ENCODE measurements at regions not wholly inside any gene's neighbourhood (a gene's known extent, or its start where the extent isn't known, plus 50 kb on each side); places are given as distances from the start of the nearest gene placed in this dataset.
A peak's percentile ranks its signal among the peaks of the same experiment; 100 is the strongest.
"Not testable (repeated sequence)": the region's sequence is repeated elsewhere in the genome, so short reads cannot be mapped to it uniquely, and the experiment has no call there.

DNA sequence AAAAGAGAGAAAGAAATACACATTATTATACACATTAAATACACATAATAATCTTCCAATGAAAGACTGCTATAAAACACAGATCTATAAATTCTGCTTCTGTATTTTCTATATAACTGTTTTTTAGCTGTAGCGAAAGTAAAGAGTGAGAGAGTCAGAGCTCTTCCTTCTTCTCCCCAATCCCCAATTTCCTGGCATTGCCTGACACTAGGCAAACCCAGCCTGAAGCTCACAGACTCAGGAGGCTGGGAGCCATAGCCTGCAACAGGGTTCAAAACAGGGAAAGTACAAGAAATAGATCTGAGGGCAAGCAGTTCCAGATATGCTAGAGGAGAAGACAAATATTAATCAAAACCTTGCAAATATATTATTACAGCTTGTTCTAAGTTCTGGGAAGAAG, 201.6 kb downstream of the HNRNPD start:
- no peak for DNase-seq

DNA sequence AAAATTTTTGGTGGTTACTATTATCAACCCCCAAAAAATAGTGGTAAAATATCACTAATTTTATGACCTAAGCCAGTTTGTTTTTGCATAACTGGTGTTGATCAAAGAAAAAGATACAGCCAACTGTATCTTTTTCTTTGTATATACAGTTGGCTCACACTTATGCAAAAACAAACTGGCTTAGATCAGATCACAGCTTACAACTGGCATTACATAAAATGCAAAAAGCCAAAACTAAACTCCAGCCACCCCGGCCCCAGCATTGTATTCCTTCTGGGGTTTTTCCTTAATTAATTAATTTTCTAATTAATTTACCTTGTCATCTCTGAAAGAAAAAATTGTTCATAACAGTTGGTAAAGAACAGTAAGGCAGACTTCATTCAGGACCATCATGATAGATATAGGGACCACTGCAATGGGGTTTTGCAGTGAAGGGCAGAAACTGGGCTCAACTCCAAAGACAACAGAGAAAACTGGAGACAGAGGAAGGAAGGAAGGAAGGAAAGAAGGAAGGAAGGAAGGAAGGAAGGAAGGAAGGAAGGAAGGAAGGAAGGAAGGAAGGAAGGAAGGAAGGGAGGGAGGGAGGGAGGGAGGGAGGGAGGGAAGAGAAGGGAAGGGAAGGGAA, 202.1 kb downstream of the HNRNPD start:
- DNase-seq: no peak

DNA sequence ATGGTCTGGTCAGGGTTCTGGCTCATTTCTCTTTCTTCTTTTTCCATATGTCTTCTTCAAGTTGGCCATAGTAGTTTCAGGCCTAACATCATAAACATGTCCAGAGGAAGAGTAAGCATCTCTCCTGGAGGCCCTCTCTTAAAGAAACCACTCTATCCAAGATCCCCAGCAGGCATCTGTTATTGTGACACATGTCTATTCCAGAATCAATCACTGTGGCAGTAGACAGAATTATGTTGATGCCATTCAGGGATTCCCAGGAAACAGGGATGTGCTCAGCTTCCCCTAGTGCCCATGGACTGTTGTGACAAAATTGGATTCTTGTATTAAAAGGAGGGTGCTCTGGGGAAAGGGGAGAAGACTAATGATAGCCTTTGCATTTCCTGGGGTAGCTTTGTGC, 224.0 kb downstream of the HNRNPD start:
- no peak for DNase-seq

DNA sequence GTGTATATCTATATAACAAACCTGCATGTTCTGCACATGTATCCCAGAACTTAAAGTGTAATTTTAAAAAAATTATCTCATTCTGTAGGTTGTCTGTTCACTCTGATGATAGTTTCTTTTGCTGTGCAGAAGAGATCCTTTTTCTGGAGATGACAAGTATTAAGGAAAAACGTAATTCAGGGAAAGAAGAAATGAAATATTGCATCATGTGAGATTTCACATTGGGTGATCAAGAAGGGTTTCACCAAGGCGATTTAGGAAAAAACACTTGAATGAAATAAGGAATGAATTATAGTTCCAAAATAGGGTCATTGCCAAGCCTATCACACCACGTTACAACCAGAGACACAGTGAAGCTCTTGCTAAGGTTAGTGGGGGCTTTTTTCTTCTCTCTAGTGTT, 227.9 kb downstream of the HNRNPD start:
- DNase-seq: no peak

DNA sequence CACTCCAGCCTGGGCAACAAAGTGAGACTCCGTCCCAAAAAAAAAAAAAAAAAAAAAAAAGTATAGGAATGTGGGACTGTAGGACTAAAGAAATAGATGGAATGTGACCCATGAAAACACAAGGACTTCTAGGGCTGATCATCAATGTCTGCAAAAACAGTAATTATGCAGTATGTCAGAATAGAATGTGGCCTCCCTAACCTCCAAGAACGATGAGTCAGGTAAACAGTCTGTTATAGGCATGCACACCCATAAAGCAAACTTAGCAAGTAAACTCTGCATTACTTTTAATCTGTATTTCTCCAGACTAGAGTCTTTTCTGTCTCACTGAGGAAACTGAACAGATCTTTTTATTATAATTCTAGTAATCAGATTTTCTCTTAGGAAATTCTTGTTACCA, 233.4 kb downstream of the HNRNPD start:
- DNase-seq: no peak

DNA sequence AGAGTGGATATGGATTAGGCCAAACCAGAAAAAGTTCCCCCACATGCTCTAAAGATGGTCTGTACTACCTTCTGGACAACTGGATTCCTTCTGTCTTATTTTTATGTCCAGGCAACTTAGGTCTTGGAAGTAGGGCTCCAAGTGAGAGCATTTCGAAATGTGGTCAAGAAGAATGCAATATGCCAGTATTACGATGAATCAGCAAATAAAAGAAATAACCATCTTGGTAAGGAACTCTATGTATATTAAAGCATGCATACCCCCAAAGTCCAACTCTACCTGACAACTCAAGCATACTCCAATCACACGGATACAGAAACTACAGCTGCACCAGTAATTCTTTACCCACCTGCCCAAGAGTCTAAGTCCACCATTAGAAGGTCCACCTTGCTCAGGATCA, 234.5 kb downstream of the HNRNPD start:
- no peak for DNase-seq

DNA sequence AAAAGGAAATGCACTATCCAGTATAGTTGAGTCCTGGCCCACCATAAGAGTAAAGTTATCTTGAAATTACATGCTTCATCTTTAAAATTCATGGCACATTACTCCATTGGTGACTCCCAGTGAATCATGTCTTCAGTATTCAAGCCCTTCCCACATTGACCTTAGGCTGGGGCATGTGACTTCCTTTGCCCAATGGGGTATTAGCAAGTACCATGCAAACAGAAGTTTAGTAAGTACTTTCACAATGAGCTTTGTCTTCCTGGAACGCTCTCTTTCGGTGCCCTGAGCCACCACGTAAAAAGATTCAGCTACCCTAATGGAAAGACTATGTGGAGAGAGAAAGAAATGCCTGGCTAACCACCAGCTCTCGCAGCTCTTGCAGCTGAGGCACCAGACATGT, 235.4 kb downstream of the HNRNPD start:
- DNase-seq: no peak

DNA sequence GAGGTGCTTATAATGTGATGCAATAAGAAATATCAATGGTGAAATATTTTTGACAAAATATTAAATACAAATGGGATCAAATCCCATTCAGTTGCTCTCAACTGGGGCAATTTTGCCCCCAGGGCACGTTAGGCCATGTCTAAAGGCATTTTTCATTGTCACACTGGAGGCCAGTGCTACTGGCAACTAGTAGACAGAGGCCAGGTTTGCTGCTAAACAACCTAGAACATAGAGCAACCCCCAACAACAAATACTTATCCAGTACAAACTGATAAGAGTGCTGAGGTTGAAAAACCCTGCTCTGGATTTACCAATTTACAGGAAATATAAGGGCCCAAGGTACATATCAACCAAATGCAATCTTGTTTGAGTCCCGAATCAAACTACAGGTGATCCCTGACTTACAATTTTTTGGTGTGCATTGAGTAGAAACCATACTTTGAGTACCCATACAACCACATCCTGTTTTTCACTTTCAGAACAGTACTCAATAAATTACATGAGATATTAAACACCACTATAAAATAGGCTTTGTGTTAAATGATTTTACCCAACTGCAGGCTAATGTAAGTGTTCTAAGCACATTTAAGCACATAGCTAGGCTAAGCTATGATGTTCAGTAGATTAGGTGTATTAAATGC, 237.5 kb downstream of the HNRNPD start:
- no peak for DNase-seq

DNA sequence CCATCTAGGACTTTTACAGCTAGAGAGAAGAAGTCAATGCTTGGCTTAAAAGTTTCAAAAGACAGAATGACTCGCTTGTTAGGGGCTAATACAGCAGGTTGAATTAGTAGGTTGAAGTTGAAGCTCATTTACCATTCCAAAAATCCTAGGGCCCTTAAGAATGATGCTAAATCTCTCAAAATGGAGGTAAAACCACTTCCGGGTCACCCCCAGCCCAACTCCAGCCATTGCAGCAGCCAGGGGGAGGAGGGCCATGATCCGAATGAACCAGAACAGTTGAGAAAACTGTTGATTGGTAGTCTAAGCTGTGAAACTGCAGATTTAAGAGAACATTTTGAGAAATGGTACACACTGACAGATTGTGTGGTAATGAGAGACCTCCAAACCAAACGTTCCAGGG, 245.4 kb downstream of the HNRNPD start:
- no peak for DNase-seq

DNA sequence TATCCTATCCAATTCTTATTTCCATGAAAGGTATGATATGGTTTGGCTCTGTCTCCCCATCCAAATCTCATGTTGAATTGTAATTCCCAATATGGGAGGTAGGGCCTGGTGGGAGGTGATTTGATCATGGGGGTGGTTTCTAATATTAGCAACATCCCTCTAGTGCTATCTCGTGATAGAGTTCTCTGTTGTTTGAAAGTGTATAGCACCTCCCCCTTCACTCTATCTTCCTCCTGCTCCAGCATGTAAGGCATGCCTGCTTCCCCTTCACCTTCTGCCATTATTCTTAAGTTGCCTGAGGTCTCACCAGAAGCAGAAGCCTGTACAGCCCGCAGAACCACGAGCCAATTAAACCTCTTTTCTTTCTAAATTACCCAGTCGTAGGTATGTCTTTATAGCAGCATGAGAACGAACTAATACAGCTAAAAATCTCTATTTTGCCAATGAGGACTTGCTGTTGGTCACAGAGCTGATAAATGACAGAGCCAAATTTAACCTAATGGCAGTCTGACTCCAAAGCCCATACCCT, 247.2 kb downstream of the HNRNPD start:
- no peak for DNase-seq

DNA sequence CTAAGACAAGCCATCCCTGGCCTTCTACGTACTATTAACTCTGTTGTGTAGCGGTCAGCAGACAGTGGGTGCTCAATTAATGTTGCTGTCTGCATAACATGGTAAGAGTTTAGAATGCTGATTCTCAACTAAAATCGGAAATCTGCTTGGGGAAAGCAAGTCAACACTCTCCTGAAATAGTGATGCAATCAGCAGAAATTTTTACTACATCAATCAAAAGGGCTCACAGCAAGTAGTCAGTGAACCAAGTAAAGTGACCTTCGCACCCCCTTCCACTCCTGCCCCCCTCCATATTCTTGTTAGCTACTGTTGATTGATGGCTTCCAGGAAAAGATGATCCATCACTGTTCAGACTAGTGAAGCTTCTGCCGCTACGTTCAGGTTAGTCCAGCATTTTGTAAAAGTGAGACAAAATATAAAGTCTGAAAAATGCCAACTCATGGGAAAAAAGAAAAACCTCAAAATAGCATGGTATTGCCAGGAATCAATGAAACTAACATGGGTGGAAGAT, 247.9 kb downstream of the HNRNPD start:
- DNase-seq: no peak

DNA sequence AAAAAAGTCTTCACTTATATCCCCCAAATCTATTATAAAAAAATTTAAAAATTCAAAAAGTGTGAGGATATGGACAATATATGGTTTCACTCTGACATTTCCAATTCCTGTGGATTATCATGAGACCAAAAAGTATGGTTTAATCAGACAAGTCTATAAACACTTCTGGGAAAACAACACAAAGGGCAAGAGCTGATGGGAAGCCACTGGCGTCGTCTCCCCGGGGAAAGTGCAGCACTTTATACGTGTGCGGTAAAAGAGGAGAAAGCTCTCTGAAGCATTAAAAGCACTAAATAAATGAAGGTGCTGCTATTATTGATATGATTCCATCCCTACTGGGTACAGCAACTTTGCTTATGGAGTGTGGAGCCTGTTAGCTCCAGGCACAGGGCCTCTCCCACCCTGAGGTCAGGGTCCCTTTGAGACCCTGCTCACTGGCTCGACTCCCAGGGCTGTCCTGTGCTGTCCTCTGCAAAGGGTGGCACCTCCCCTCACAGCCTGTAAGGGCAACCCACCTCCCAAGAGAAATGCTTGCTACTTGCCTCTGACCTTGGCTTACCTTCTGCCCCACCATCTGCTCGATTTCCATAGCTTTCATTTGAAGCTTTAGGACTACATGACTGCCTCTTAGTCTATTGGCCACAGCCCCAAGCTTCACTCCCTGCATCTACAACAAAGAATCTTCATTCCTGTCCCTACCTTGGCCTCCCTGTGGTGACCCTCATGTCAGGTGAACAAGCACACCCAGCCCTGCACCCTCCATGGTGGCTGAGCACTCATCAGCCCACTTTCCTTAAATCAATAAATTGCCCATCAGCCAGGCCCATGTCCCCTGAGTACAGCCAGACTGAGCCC, 248.6 kb downstream of the HNRNPD start:
- no peak for DNase-seq

DNA sequence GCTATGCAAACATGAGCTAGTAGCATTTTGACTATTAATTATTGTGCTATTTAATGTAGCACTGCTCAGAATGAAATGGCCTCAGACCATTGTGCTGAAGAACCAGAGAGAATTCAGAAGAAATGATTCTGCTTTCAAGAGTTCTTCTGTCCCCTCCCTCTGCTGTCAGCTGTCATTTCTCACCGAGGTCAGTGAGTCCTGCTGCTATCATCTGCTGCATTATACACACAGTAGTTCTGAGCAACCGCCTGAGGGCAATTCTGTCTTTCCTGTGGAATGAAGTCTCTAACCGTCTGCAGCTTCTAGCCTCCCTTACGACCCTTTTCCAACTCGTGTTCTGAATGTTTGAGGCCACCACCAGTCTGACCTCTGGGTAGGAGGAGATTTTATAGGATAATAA, 249.4 kb downstream of the HNRNPD start:
- no peak for DNase-seq

DNA sequence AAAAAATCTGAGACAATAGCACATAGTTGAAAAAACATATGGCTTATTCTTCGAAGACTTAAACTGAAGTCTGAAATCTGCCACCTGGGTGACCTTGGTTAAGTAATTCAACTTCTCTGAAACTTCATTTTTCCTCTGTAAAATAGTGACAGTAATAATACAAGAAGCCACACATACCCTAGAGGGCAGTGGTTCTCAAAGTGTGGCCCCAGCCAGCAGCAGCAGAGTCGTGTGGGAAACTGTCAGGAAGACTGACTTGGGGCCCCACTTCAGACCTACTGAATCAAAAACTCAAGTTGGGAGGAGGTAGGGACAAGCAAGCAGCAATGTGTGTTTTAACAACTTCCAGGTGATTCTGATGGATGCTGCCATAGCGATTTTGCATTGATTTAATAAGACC, 249.9 kb downstream of the HNRNPD start:
- no peak for DNase-seq

DNA sequence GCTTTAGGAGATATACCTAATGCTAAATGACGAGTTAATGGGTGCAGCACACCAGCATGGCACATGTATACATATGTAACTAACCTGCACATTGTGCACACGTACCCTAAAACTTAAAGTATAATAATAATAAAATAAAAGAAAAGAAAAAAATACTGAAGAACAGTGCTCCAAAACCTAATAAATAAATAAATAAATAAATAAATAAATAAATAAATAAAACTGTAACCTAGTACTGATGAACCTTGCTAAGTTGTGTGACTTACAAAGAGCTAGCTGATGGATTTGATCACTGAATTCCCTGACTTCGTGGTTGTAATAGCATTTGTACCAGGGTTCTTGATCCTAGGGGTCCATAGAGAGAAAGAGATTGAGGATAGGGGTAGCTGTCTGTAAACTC, 258.6 kb downstream of the HNRNPD start:
- DNase-seq: not testable (repeated sequence)

DNA sequence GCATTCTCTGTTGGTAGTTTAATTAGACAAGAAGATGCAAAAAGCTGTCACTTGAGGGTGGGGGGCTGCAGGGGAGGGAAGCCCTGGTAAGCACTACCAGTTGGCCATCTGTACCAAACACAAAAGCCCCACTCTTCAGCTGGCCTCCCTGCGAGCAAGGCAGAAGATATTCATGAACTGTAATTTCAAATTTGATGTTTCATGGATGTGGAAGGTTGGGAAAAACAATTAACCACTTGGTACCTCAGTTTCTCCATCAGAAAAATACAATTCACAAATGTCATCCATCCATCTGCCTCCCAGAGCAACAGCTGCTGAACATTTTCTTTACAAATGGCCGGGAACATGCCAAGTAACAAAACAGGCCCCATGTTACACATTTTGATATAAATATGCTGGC, 265.3 kb downstream of the HNRNPD start:
- DNase-seq: no peak

DNA sequence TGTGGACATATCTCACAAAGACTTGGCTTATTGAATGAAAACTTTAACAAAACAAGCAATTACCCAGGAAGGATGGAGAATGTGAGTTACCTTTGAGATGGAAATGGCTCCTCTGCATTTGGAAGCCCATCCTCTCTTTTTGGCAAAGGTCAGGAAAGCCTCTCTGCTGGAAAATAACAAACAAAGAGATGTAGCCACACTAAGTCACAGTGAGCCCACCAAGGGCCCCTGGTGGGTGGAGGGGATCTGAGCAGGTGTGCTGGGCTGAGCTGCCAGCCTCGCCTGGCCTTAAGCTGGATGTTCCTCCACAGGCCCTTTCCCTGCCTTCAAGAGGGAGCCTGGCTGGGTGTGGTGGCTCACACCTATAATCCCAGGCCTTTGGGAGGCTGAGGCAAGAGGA, 269.2 kb downstream of the HNRNPD start:
- DNase-seq: no peak

DNA sequence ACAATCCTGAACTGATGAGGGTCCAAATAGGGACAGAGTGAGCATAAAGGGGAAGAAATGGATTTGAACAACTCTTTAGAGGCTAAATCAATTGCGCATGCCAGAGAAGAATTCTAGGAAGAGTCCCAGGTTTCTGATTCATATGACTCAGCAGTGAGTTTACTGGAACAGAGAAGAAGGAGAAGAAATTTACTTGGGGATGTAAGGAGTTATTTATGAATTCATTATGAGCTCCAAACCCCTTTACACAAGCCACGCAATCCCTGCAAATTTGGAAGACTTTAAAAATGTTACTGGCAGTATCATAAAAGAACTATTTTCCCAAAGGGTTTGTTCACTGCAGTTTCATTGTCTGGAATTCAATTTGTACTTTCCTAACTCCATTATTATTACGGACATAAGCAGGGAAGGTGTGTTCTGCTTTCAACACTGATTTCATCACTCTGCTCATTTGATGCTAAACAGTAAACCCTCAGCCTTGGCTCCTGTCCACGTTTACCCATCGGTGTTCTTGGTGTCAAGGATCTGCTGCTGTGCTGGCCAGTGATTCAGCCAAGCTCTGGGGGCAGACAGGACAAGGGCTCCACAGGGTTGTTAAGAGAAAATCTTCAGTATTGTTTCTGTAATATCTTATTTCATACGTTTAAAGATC, 273.7 kb downstream of the HNRNPD start:
- peak; percentile 34 for DNase-seq

DNA sequence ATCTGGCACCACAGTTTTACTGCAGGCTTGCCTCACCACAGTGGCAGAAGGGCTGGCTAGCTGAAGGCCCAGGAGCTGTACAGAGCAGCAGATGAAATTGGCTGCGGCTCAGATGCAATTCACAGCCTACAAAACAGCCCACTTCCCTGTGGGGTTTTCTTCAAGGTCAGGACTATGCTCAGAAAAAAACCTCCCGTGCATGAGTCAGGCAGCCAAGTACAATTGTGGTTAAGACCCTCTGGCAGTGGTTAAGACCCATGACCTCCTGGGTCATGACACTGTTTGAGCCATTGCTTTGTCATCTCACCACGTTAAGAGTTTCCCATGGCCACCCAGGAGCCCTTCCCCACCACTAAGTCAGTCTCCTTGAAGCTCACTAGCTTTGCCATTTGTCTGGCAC, 276.3 kb downstream of the HNRNPD start:
- DNase-seq: no peak

DNA sequence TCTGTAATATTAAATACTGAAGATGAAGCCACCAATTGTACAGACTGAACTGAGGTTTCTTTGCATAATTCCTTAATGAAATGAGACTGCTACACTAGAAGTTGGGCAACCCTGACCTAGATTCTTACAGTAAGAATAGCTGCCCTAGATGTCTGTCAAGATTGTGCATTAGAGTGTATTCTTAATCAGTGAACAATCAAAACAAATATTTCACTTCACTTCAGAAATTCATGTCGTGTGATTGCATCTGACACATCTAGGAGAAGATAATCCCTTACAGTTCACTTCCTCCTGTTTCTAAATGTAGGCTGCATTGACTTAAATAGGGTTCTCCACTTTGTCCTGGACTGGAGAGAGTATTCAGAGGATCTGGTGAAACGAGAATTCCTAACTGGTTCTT, 283.1 kb downstream of the HNRNPD start:
- no peak for DNase-seq

DNA sequence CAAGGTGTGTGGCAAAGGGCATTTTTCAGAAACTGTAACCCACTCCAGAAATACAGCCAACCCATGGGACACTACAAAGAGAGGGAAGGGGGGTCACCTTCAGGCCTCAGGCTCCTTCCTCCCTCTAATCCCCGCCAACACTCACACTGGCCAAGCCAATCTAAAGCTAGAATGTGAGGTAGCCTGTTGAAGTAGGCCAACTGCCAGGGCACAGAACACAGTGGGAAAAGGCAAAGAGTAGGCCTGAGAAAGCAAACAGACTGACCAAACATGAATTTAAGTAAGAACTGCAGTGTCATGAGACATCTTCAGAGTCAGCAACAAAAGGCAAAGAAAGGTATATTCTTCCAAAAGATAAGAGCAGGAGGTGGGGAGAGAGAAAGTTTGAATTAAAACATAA, 289.0 kb downstream of the HNRNPD start:
- DNase-seq: no peak

DNA sequence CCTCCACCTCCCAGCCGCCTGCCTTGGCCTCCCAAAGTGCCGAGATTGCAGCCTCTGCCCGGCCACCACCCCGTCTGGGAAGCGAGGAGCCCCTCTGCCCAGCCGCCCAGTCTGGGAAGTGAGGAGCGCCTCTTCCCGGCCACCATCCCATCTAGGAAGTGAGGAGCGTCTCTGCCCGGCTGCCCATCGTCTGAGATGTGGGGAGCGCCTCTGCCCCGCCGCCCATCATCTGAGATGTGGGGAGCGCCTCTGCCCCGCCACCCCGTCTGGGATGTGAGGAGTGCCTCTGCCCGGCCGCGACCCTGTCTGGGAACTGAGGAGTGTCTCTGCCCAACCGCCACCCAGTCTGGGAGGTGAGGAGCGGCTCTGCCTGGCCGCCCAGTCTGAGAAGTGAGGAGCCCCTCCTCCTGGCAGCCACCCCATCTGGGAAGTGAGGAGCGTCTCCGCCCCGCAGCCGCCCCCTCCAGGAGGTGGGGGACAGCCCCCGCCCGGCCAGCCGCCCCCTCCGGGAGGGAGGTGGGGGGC, 296.3 kb downstream of the HNRNPD start:
- DNase-seq: not testable (repeated sequence)

Measured in skin of body (tissue), 1 donor.